MM.1S (cell line): ENCODE measurements at regions not wholly inside any gene's neighbourhood (a gene's known extent, or its start where the extent isn't known, plus 50 kb on each side); places are given as distances from the start of the nearest gene placed in this dataset.

ENCODE experiments used
- DNase-seq: peaks from one replicate; pipeline ENCODE4 v3.0.0-alpha.2; 2015
- H2AFZ ChIP-seq: fragments of 300-600 bp; sonication (generic); 2 replicates; pipeline ENCODE4 v1.6.0; 2016; ENCODE audit warnings: antibody characterized with exemption, low read length
- H3F3A ChIP-seq: fragments of 300-600 bp; sonication (generic); 2 replicates; pipeline ENCODE4 v1.6.1; 2016; ENCODE audit warnings: mild to moderate bottlenecking, antibody characterized with exemption, low read length, moderate library complexity, mixed read lengths; ENCODE audit not compliant: insufficient read depth
- H3K27ac ChIP-seq: fragments of 300-600 bp; sonication (generic); 2 replicates; pipeline ENCODE4 v1.5.1; 2016; ENCODE audit warnings: mild to moderate bottlenecking, low read length
- H3K27me3 ChIP-seq: fragments of 300-600 bp; sonication (generic); replicated peaks from 2 replicates; pipeline ENCODE4 v1.6.0; 2016; ENCODE audit warnings: low read length; ENCODE audit not compliant: insufficient read depth
- H3K36me3 ChIP-seq: fragments of 300-600 bp; sonication (generic); replicated peaks from 2 replicates; pipeline ENCODE4 v1.6.1; 2016; ENCODE audit warnings: mild to moderate bottlenecking, low read length, mixed read lengths; ENCODE audit not compliant: insufficient read depth
- H3K4me1 ChIP-seq: fragments of 300-600 bp; sonication (generic); 2 replicates; pipeline ENCODE4 v1.6.1; 2016; ENCODE audit warnings: low read length, mixed read lengths
- H3K4me2 ChIP-seq: fragments of 300-600 bp; sonication (generic); 2 replicates; pipeline ENCODE4 v1.6.0; 2016; ENCODE audit warnings: low read depth, low read length
- H3K4me3 ChIP-seq: fragments of 300-600 bp; sonication (generic); 2 replicates; pipeline ENCODE4 v1.5.1; 2016; ENCODE audit warnings: low read length, mixed read lengths
- H3K79me2 ChIP-seq: fragments of 300-600 bp; sonication (generic); 2 replicates; pipeline ENCODE4 v1.6.1; 2016; ENCODE audit warnings: mixed run types, low read length, mixed read lengths
- H3K9ac ChIP-seq: fragments of 300-600 bp; sonication (generic); 2 replicates; pipeline ENCODE4 v1.6.1; 2016; ENCODE audit warnings: low read length, mixed read lengths
- H3K9me2 ChIP-seq: fragments of 300-600 bp; sonication (generic); replicated peaks from 2 replicates; pipeline ENCODE4 v1.6.1; 2016; ENCODE audit warnings: mild to moderate bottlenecking, low read length, mixed read lengths; ENCODE audit not compliant: insufficient read depth
- H3K9me3 ChIP-seq: fragments of 300-600 bp; sonication (generic); replicated peaks from 2 replicates; pipeline ENCODE4 v1.6.1; 2016; ENCODE audit warnings: mild to moderate bottlenecking, low read length, mixed read lengths; ENCODE audit not compliant: insufficient read depth
- H4K20me1 ChIP-seq: fragments of 300-600 bp; sonication (generic); 2 replicates; pipeline ENCODE4 v1.6.1; 2016; ENCODE audit warnings: mild to moderate bottlenecking, low read length, moderate library complexity, mixed read lengths; ENCODE audit not compliant: insufficient read depth
- CTCF ChIP-seq: fragments of 300-600 bp; sonication (generic); IDR thresholded peaks from 2 replicates; pipeline ENCODE4 v1.5.1; 2016; ENCODE audit warnings: antibody characterized with exemption, low read length, mixed read lengths
- EZH2 ChIP-seq: fragments of 300-600 bp; sonication (generic); optimal IDR thresholded peaks from 2 replicates; pipeline ENCODE3; 2017; ENCODE audit warnings: low read depth, mild to moderate bottlenecking, antibody characterized with exemption, low read length, mixed read lengths
- EZH2phosphoT487 ChIP-seq: fragments of 300-600 bp; sonication (generic); IDR thresholded peaks from 2 replicates; pipeline ENCODE4 v1.6.1; 2018; ENCODE audit warnings: antibody characterized with exemption, low read length

GRCh38 chr20:9916761-9917160 is 77.9 kb upstream of the PAK5 start:
- H3F3A ChIP-seq: peaks cover 12% of the 10 kb centered on the region; the same call in 1 of the 2 replicates
- no peaks in the 10 kb centered on the region for H3K27me3 ChIP-seq
- no peaks in the 10 kb centered on the region for H3K9me2 ChIP-seq
- no peaks in the 10 kb centered on the region for H3K36me3 ChIP-seq
- H2AFZ ChIP-seq: no peak overlapping the region
- H3K4me1 ChIP-seq: peaks cover 16% of the 10 kb centered on the region
- H3K79me2 ChIP-seq: no peaks in the 10 kb centered on the region
- no peak for DNase-seq
- no peaks in the 10 kb centered on the region for H3K9me3 ChIP-seq
- H3K27ac ChIP-seq: no peak overlapping the region
- H3K4me3 ChIP-seq: no peak overlapping the region
- TF ChIP-seq EZH2phosphoT487: no peak
- no peak for TF ChIP-seq CTCF
- no peak for TF ChIP-seq EZH2
- H3K4me2 ChIP-seq: no peak overlapping the region
- H3K9ac ChIP-seq: no peak overlapping the region
- no peaks in the 10 kb centered on the region for H4K20me1 ChIP-seq

GRCh38 chr20:9912858-9913434 is 74.1 kb upstream of the PAK5 start:
- no peak overlapping the region for H3K4me3 ChIP-seq
- no peaks in the 10 kb centered on the region for H3K9me3 ChIP-seq
- no peaks in the 10 kb centered on the region for H3K27me3 ChIP-seq
- H3K9ac ChIP-seq: no peak overlapping the region
- H3K4me1 ChIP-seq: peaks cover 13% of the 10 kb centered on the region
- peak; percentile 63 for DNase-seq
- H2AFZ ChIP-seq: no peak overlapping the region
- H3K27ac ChIP-seq: no peak overlapping the region
- TF ChIP-seq CTCF (peak; percentile 83), EZH2 (no peak), EZH2phosphoT487 (no peak)
- no peak overlapping the region for H3K4me2 ChIP-seq
- no peaks in the 10 kb centered on the region for H3F3A ChIP-seq
- H3K9me2 ChIP-seq: no peaks in the 10 kb centered on the region
- no peaks in the 10 kb centered on the region for H4K20me1 ChIP-seq
- no peaks in the 10 kb centered on the region for H3K36me3 ChIP-seq
- no peaks in the 10 kb centered on the region for H3K79me2 ChIP-seq

DNA sequence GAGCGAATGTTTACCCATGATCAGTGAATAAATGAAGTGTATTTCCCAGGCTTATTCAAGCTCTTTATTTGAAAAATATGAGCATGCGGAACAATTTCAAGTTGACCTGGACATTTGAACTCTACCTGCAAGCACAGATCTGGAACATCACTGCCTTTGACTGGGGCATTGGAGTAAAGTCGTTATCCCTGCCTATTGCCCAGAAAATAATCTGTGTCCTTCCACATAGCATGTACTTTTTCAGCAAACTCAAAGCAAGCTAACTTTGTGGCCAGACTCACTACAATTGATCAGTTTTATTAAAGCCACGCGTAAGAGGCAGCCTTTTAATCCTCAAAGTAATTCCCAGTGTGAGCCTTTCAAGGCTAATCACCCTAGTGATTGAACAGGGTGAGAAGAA is 73.4 kb upstream of the PAK5 start:
- H3K36me3 ChIP-seq: no peaks in the 10 kb centered on the region
- no peaks in the 10 kb centered on the region for H3K9me3 ChIP-seq
- H3F3A ChIP-seq: no peaks in the 10 kb centered on the region
- H2AFZ ChIP-seq: no peak overlapping the region
- H3K27ac ChIP-seq: no peak overlapping the region
- TF ChIP-seq EZH2 (no peak), CTCF (no peak), EZH2phosphoT487 (no peak)
- H3K4me2 ChIP-seq: no peak overlapping the region
- no peak overlapping the region for H3K4me3 ChIP-seq
- no peaks in the 10 kb centered on the region for H3K79me2 ChIP-seq
- DNase-seq: no peak
- no peaks in the 10 kb centered on the region for H3K27me3 ChIP-seq
- no peaks in the 10 kb centered on the region for H3K9me2 ChIP-seq
- no peaks in the 10 kb centered on the region for H4K20me1 ChIP-seq
- no peak overlapping the region for H3K9ac ChIP-seq
- peaks cover 13% of the 10 kb centered on the region for H3K4me1 ChIP-seq
